Gastroesophageal sphincter (tissue), 3 donors: ENCODE measurements at regions not wholly inside any gene's neighbourhood (a gene's known extent, or its start where the extent isn't known, plus 50 kb on each side); places are given as distances from the start of the nearest gene placed in this dataset.

ENCODE experiments used
- EP300 ChIP-seq: sonication (generic); formaldehyde crosslinking; IDR thresholded peaks from one replicate; pipeline ENCODE4 v1.6.1; 2017; ENCODE audit warnings: antibody characterized with exemption, mild to moderate bottlenecking
- POLR2AphosphoS5 ChIP-seq: sonication (generic); formaldehyde crosslinking; IDR thresholded peaks from one replicate; pipeline ENCODE4 v1.6.1; 2017; ENCODE audit warnings: antibody characterized with exemption
- TF ChIP-seq, protein P1 (sequence below), 4 experiments: fragments of 200-600 bp in 2 of 4; fragments of 450-650 bp in 2 of 4; sonication (generic) in 1 of 4; IDR thresholded peaks; one replicate each; pipeline ENCODE4 v1.5.1; 2017 to 2019; ENCODE audit warnings: antibody characterized with exemption in 4 of 4, mild to moderate bottlenecking in 2 of 4, moderate library complexity in 2 of 4

- TF ChIP-seq POLR2AphosphoS5: no peak
- TF ChIP-seq, protein P1, sequence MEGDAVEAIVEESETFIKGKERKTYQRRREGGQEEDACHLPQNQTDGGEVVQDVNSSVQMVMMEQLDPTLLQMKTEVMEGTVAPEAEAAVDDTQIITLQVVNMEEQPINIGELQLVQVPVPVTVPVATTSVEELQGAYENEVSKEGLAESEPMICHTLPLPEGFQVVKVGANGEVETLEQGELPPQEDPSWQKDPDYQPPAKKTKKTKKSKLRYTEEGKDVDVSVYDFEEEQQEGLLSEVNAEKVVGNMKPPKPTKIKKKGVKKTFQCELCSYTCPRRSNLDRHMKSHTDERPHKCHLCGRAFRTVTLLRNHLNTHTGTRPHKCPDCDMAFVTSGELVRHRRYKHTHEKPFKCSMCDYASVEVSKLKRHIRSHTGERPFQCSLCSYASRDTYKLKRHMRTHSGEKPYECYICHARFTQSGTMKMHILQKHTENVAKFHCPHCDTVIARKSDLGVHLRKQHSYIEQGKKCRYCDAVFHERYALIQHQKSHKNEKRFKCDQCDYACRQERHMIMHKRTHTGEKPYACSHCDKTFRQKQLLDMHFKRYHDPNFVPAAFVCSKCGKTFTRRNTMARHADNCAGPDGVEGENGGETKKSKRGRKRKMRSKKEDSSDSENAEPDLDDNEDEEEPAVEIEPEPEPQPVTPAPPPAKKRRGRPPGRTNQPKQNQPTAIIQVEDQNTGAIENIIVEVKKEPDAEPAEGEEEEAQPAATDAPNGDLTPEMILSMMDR (IDR thresholded peaks at IDR 0.05): no peak
- no peak for TF ChIP-seq EP300
Observed at GRCh38 chr2:240212425-240213225, 72.2 kb upstream of the OTOS start.
